GM12892 (cell line): ENCODE measurements at regions not wholly inside any gene's neighbourhood (a gene's known extent, or its start where the extent isn't known, plus 50 kb on each side); places are given as distances from the start of the nearest gene placed in this dataset.

ENCODE experiments used
- DNase-seq: peaks from one replicate; pipeline ENCODE4 v3.0.0; 2011; ENCODE audit not compliant: insufficient read length
- FAIRE-seq: peaks from 2 replicates; lab custom pipeline; 2011; peaks lifted over from hg19 to GRCh38; lab: Jason Lieb, UNC
- POLR2A ChIP-seq: IDR thresholded peaks from 2 replicates; pipeline ENCODE4 v1.6.1; 2011; ENCODE audit warnings: low read depth, low read length, control low read depth
- POLR2AphosphoS5 ChIP-seq: IDR thresholded peaks from 2 replicates; pipeline ENCODE4 v1.6.1; 2011; ENCODE audit warnings: low read depth, low read length, control low read depth
- TAF1 ChIP-seq: IDR thresholded peaks from 2 replicates; pipeline ENCODE4 v1.6.1; 2011; ENCODE audit warnings: low read depth, mild to moderate bottlenecking, control low read depth, low read length, borderline replicate concordance

DNA sequence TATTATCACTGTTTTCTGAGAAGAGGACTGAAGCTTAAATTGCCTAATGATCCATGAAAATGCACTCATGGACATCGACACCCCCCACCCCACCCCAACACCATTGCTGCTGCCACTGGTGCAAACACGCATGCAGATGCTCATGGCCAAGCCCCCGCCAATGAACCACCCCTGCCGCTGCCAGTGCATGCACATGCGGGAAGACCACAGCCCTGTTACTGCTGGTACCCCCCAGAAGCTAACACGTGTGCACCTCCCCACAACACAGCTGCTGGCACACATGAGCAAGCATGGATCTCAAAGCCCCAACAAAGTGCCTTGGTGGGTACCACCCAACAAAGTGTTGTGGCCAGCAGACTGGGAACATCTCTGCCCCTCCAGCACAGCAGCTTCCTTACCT is 594.1 kb upstream of the FAT1 start:
- no peak for FAIRE-seq
- TF ChIP-seq POLR2A: no peak
- no peak for TF ChIP-seq POLR2AphosphoS5
- TF ChIP-seq TAF1: no peak
- DNase-seq: no peak

DNA sequence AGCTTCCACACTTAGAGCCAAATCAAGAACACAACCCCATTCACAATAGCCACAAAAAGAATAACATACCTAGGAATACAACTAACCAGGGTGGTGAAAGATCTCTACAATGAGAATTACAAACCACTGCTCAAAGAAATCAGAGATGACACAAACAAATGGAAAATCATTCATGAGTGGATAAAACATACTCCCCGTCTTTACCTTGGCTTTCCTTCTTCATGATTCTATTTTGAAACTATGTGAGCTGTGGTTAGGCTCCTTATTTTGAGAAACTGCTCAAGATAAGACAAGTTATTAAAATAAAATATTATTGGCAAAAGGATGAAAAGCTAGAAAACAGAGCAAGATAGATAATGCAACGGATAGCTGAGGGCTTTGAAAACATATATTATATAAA is 598.1 kb upstream of the FAT1 start:
- DNase-seq: no peak
- no peak for FAIRE-seq
- TF ChIP-seq POLR2AphosphoS5 (no peak), TAF1 (no peak), POLR2A (no peak)

DNA sequence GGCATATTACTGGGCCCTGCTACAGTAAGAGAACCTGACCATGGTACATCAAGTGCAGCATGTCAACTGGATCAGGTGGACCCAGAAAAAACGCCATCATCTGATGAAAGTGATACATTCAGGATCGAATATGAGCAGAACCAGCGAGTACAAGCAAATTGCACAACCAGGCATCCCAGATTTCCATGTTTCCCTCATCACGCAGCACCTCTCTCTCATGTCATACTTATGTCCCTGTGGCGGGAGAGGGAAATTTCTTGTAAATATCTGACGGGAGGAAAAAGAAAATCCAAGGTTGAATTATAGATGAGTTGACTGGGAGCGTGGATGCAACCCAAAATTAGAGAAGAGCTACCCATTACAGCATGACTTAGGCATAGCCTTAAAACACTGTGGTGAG is 608.5 kb upstream of the FAT1 start:
- DNase-seq (no peak), FAIRE-seq (no peak)
- TF ChIP-seq POLR2AphosphoS5 (no peak), POLR2A (no peak), TAF1 (no peak)

DNA sequence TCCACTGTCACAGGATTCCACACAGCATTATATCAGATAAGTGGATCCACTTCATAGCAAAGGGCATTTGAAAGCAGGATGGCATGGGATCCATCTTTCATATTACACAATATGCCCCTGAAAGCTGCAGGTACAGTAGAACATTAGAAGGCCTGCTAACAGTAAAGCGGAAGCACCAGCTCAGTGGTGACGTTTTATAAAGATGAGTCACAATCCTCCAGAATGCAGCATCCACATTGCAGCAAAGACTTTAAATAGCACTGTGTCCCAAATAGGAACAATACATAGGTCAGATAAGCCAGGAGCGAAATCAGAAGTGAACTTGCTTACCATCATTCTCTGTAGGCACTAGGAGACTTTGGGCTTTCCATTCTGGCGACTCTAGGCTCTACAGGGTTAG is 609.5 kb upstream of the FAT1 start:
- no peak for DNase-seq
- TF ChIP-seq TAF1: no peak
- TF ChIP-seq POLR2AphosphoS5: no peak
- TF ChIP-seq POLR2A: no peak
- FAIRE-seq: no peak

DNA sequence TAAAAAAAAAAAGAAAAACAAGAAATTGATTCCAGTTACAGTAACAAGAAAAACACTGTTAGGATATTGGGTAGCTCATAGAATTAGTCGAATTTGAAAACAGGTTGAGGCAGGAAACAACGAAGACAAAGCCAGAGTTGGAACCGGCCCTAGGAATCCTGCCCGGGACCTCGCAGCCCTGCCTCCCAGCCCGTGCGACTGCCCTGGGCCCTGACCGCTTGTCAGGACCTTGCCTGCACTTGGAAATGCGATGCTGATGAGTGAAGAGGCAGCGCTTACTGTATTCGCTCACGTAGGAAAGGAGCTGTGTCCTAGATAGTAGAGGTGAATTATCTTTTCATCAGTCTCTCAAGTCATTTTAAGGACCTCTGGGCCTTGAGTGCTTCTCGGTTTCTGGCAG is 611.7 kb upstream of the FAT1 start:
- no peak for TF ChIP-seq TAF1
- TF ChIP-seq POLR2AphosphoS5: no peak
- TF ChIP-seq POLR2A: no peak
- DNase-seq (no peak), FAIRE-seq (no peak)

GRCh38 chr4:187354740-187355139 is 631.1 kb upstream of the FAT1 start:
- DNase-seq (no peak), FAIRE-seq (no peak)
- no peak for TF ChIP-seq POLR2AphosphoS5
- no peak for TF ChIP-seq POLR2A
- TF ChIP-seq TAF1: no peak

DNA sequence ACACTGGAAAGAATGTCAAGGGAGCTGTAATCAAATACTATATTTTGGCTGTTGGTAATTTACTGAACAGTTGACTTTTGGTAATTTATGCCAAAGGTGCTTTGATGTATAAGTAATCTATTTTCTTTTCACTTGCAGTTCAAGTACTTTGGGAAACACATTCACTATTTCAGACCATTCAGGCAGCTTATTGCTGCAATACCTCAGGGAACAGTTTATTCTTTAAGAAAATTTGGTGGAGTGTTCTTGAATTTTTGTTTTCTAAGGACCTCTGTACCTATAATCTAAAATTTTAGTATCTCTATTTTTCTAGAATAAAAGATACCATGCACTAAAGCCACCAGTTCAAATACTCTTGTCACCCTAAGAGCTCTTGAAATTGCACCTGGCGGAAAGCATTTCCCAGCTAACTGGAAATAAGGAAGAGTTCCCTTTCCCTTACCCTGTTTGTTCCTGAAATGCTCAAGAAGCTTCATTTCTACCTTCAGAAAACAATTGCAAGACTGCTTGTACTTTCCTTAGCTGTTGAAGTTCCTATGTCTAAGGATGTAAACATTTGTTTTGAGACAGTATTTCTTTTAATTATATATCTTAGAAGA is 633.5 kb upstream of the FAT1 start:
- TF ChIP-seq POLR2A (no peak), TAF1 (no peak), POLR2AphosphoS5 (no peak)
- no peak for DNase-seq
- FAIRE-seq: no peak

DNA sequence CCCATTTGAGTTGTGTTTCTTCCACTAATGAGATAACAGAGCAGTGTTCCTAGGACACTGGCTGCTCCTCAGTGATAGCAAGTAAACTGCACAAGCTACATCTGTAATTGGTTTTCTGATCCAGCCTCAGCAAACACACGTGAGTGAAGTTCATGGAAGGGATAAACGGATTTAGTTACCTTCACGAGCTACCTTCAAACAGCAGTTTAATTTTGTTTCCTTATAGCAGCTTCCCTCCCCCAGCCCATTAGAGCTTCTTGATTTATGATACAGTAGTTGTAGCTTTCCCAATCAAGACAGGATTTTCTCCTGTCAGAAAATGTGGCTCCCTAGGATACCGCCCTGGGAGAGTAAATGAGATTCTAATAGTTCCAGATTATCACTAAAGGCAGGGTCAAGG is 634.2 kb upstream of the FAT1 start:
- no peak for DNase-seq
- FAIRE-seq: no peak

DNA sequence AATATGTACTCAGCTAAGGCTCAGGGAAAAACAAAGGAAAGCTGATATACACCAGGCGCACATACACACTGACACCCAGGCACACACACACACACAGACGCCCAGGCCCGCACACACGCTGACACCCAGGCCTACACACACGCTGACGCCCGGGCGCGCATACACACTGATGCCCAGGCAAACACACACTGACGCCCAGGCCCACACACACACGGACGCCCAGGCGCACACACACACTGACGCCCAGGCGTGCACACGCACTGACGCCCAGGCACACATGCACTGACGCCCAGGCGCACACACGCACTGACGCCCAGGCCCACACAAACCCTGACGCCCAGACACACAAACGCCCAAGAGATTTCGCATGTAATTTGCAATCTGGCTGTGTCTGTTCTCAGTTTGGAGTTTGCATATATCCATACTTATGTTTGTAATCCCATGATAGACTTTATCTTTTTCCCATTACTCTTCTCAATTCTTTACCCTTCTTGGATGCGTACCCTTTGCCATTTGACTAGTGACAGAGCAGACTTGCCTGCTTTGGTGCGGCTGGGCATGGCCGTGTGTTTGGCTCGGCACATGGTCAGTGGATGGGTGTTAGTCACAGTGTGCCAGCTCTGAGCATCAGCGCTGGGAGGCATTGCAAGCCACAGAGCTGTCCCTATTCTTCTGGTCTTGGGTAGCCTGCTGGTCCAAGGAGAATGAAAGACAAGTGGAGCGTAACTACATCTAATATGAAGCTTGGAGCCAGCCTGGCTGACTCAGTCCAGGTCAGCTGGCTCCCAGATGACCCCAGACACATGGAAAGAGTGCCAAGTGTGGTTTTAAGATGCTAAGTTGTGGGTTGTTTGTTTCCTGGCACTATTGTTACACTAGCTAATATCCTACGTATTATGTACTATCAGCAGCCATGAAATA is 632.4 kb upstream of the ZFP42 start:
- TF ChIP-seq TAF1 (no peak), POLR2A (no peak), POLR2AphosphoS5 (no peak)
- DNase-seq: no peak
- FAIRE-seq: no peak

More for the DNA sequence above, 634.2 kb upstream of the FAT1 start:
- TF ChIP-seq POLR2A (no peak), POLR2AphosphoS5 (no peak), TAF1 (no peak)

- no peak for DNase-seq
- TF ChIP-seq TAF1: no peak
- no peak for TF ChIP-seq POLR2A
- no peak for TF ChIP-seq POLR2AphosphoS5
- FAIRE-seq: no peak
These were observed 631.2 kb upstream of the ZFP42 start for GRCh38 chr4:187364401-187364800.

GRCh38 chr4:187364851-187365250 is 630.7 kb upstream of the ZFP42 start:
- no peak for FAIRE-seq
- TF ChIP-seq TAF1 (no peak), POLR2AphosphoS5 (no peak), POLR2A (no peak)
- DNase-seq: no peak
